GM12878 (cell line): ENCODE measurements at regions not wholly inside any gene's neighbourhood (a gene's known extent, or its start where the extent isn't known, plus 50 kb on each side); places are given as distances from the start of the nearest gene placed in this dataset.

Source experiments
- ATAC-seq: fragments of 200-7000 bp; cut with Tn5 transposase; 3 replicates; pipeline ENCODE4 v1.9.1; 2020; ENCODE audit warnings: mild to moderate bottlenecking, moderate library complexity
- BruUV-seq: library from RNA; stranded (reverse); fragments of 400-500 nt; replicated peaks from 2 replicates; lab custom pipeline; 2021; lab: Mats Ljungman, UMichigan
- CTCF ChIA-PET: fragments of 300-600 bp; sonication (Branson Sonifier 250); formaldehyde crosslinking; extraction: SDS; loops from one replicate; lab custom pipeline; 2021; ENCODE audit warnings: inconsistent platforms; lab: Yijun Ruan, JAX
- POLR2A ChIA-PET: fragments of 350-600 bp; formaldehyde crosslinking; extraction: SDS; loops from one replicate; lab custom pipeline; 2021; ENCODE audit warnings: inconsistent platforms; lab: Charles Lee
- RAD21 ChIA-PET: fragments of 300-600 bp; sonication (Branson Sonifier 250); formaldehyde crosslinking; loops from one replicate; lab custom pipeline; 2023; ENCODE audit warnings: antibody characterized with exemption; ENCODE audit not compliant: unreplicated experiment; lab: Charles Lee
- SMC1A ChIA-PET: fragments of 300-600 bp; sonication (Branson Sonifier 250); formaldehyde crosslinking; loops from one replicate; lab custom pipeline; 2023; ENCODE audit not compliant: unreplicated experiment, uncharacterized antibody; lab: Charles Lee
- DNase-seq: peaks from one replicate; pipeline ENCODE4 v3.0.0-alpha.2; 2011; ENCODE audit warnings: low read depth, low spot score
- FAIRE-seq: peaks from 3 replicates; lab custom pipeline; 2011; peaks lifted over from hg19 to GRCh38; lab: Jason Lieb, UNC
- H2AFZ ChIP-seq: 2 replicates; pipeline ENCODE4 v1.6.0; 2011; ENCODE audit warnings: low read depth, low read length, control low read depth; ENCODE audit not compliant: control insufficient read depth
- H3K27ac ChIP-seq: 2 replicates; pipeline ENCODE4 v1.5.1; 2011; ENCODE audit warnings: control low read depth; ENCODE audit not compliant: control insufficient read depth, insufficient read depth
- H3K27me3 ChIP-seq, 2 experiments: replicated peaks in 1 of 2; 2 replicates each; pipeline versions ENCODE4 v1.6.0 to v1.6.1; 2011; ENCODE audit warnings: low read length in 1 of 2; ENCODE audit not compliant: control insufficient read depth in 2 of 2, insufficient read depth in 2 of 2
- H3K36me3 ChIP-seq, 2 experiments: 2 replicates each; pipeline ENCODE4 v1.5.1; 2011; ENCODE audit warnings: low read length in 1 of 2; ENCODE audit not compliant: control insufficient read depth in 2 of 2, insufficient read depth in 2 of 2
- H3K4me1 ChIP-seq: 2 replicates; pipeline ENCODE4 v1.6.1; 2011; ENCODE audit warnings: mild to moderate bottlenecking, low read length, moderate library complexity, mixed read lengths; ENCODE audit not compliant: control insufficient read depth, insufficient read depth
- H3K4me2 ChIP-seq: 2 replicates; pipeline ENCODE4 v1.6.0; 2011; ENCODE audit warnings: control low read depth; ENCODE audit not compliant: control insufficient read depth, insufficient read depth
- H3K4me3 ChIP-seq: fragments of 200-600 bp; sonication (generic); 2 replicates; pipeline ENCODE4 v1.5.1; 2016
- H3K79me2 ChIP-seq: 2 replicates; pipeline ENCODE4 v1.6.0; 2011; ENCODE audit warnings: low read length; ENCODE audit not compliant: control insufficient read depth, insufficient read depth
- H3K9ac ChIP-seq: 2 replicates; pipeline ENCODE4 v1.8.0; 2011; ENCODE audit warnings: low read length, control low read depth, mixed read lengths; ENCODE audit not compliant: control insufficient read depth, insufficient read depth
- H3K9me3 ChIP-seq: replicated peaks from 3 replicates; pipeline ENCODE4 v1.5.1; 2011; ENCODE audit warnings: mild to moderate bottlenecking, low read length; ENCODE audit not compliant: control insufficient read depth, insufficient read depth
- H4K20me1 ChIP-seq: 2 replicates; pipeline ENCODE4 v1.6.0; 2011; ENCODE audit not compliant: control insufficient read depth, insufficient read depth
- CBFB ChIP-seq: IDR thresholded peaks from 2 replicates; pipeline ENCODE4 v1.6.1; 2016; ENCODE audit warnings: antibody characterized with exemption, low read depth
- GATAD2B ChIP-seq: fragments of 450-650 bp; conservative IDR thresholded peaks from 2 replicates; pipeline ENCODE4 v1.6.1; 2017; ENCODE audit warnings: low read depth, mild to moderate bottlenecking, moderate library complexity
- JUNB ChIP-seq: IDR thresholded peaks from 2 replicates; pipeline ENCODE4 v1.6.1; 2016; ENCODE audit warnings: antibody characterized with exemption, mild to moderate bottlenecking
- MEF2A ChIP-seq: IDR thresholded peaks from 2 replicates; pipeline ENCODE4 v1.6.1; 2011; ENCODE audit warnings: low read depth, mild to moderate bottlenecking, low read length, moderate library complexity; ENCODE audit not compliant: insufficient read depth
- POLR2AphosphoS5 ChIP-seq: IDR thresholded peaks from 2 replicates; pipeline ENCODE4 v1.6.1; 2011; ENCODE audit warnings: mild to moderate bottlenecking, low read length, inconsistent platforms
- RELA ChIP-seq: fragments of 450-650 bp; IDR thresholded peaks from 2 replicates; pipeline ENCODE4 v1.8.0; 2014; ENCODE audit warnings: borderline replicate concordance; ENCODE audit not compliant: partially characterized antibody
- WRNIP1 ChIP-seq: IDR thresholded peaks from 2 replicates; pipeline ENCODE4 v1.6.1; 2011; ENCODE audit warnings: low read depth, low read length, improper control_type of control experiment, borderline replicate concordance
- ZBED1 ChIP-seq: IDR thresholded peaks from 2 replicates; pipeline ENCODE4 v1.6.1; 2016; ENCODE audit warnings: borderline replicate concordance
- WGBS: methylation state at CpG from one replicate; pipeline ENCODE4 v1.1.6; 2016; ENCODE audit warnings: low lambda C conversion rate; ENCODE audit not compliant: insufficient replicate concordance, insufficient coverage; ENCODE audit errors: missing lambda C conversion rate; 5-methylcytosine and 5-hydroxymethylcytosine counted together
- in situ Hi-C: fragments of 300-500 bp; cut with MboI; formaldehyde crosslinking; loops from 9 replicates; pipeline ENCODE4 v1.14.3; 2018; ENCODE audit warnings: mixed read lengths
- intact Hi-C: fragments of 100-400 bp; cut with micrococcal nuclease; formaldehyde crosslinking; loops from one replicate; pipeline ENCODE4 v1.14.2; 2022; ENCODE audit not compliant: unreplicated experiment
- TF ChIP-seq, protein P1 (sequence below): fragments of 450-650 bp; IDR thresholded peaks from 2 replicates; pipeline ENCODE4 v1.6.1; 2017; ENCODE audit warnings: borderline replicate concordance

DNA sequence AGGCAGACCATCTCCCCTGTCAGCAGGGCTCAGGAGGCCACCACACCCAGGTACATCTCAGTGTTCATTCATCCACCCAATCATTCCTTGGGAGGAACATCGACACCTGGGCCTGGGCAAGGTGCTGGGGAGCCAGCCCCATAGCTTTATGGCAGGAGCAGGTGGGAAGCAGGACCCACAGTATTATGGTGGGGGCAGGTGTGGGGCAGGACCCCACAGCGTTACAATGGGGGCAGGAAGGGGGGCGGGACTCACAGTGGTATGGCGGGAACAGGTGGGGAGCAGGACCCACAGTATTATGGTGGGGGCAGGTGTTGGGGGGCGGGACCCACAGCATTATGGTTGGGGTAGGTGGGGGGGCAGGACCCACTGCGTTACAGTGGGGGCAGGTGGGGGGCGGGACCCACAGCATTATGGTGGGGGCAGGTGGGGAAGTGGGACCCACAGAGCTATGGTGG is 128.9 kb upstream of the HS6ST1 start:
- no peak overlapping the region for H2AFZ ChIP-seq
- BruUV-seq: no TSS peak
- H3K27me3 ChIP-seq: peaks cover 0 to 2% of the 10 kb centered on the region in 2 experiments; a peak in 1 of 4 replicates
- no peak overlapping the region for H3K4me2 ChIP-seq
- TF ChIP-seq POLR2AphosphoS5: no peak
- no peak for TF ChIP-seq ZBED1
- TF ChIP-seq MEF2A: no peak
- no peak for TF ChIP-seq CBFB
- no peak for TF ChIP-seq RELA
- TF ChIP-seq, protein P1, sequence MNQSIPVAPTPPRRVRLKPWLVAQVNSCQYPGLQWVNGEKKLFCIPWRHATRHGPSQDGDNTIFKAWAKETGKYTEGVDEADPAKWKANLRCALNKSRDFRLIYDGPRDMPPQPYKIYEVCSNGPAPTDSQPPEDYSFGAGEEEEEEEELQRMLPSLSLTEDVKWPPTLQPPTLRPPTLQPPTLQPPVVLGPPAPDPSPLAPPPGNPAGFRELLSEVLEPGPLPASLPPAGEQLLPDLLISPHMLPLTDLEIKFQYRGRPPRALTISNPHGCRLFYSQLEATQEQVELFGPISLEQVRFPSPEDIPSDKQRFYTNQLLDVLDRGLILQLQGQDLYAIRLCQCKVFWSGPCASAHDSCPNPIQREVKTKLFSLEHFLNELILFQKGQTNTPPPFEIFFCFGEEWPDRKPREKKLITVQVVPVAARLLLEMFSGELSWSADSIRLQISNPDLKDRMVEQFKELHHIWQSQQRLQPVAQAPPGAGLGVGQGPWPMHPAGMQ: no peak
- no peak for TF ChIP-seq GATAD2B
- TF ChIP-seq JUNB: no peak
- no peak for TF ChIP-seq WRNIP1
- TF ChIP-seq, all 136 proteins: peak for 0
- FAIRE-seq: no peak
- no peaks in the 10 kb centered on the region for H3K79me2 ChIP-seq
- intact Hi-C loops: no loop called here
- no peaks in the 10 kb centered on the region for H3K4me1 ChIP-seq
- ChIA-PET CTCF (no interaction called here), SMC1A (no interaction called here), RAD21 (no interaction called here), POLR2A (no interaction called here)
- no peak overlapping the region for H3K27ac ChIP-seq
- H3K9ac ChIP-seq: no peak overlapping the region
- no peak overlapping the region for H3K4me3 ChIP-seq
- H3K9me3 ChIP-seq: no peaks in the 10 kb centered on the region
- in situ Hi-C loops: no loop called here
- WGBS: 33% methylated on average over 2 of the region's 7 CpGs
- H4K20me1 ChIP-seq: no peaks in the 10 kb centered on the region
- no peak for DNase-seq
- no peaks in the 10 kb centered on the region for H3K36me3 ChIP-seq
- no peak for ATAC-seq
